Tibial nerve (tissue), 4 donors: ENCODE measurements at regions not wholly inside any gene's neighbourhood (a gene's known extent, or its start where the extent isn't known, plus 50 kb on each side); places are given as distances from the start of the nearest gene placed in this dataset.

Experiments
- DNase-seq, 2 donors: peaks; one replicate each; pipeline ENCODE4 v3.0.0-alpha.2; 2019; ENCODE audit warnings: low spot score in 2 of 2
- H3K27ac ChIP-seq, 4 donors: fragments of 200-600 bp; sonication (generic) in 3 of 4; one replicate each; pipeline ENCODE4 v1.5.1; 2017 to 2019; ENCODE audit warnings: mild to moderate bottlenecking in 1 of 4
- H3K27me3 ChIP-seq, 2 donors: fragments of 200-600 bp; sonication (generic) in 1 of 2; one replicate each; pipeline versions ENCODE4 v1.5.1 to v1.6.0; 2017 to 2019
- H3K36me3 ChIP-seq, 3 donors: fragments of 200-600 bp; sonication (generic); one replicate each; pipeline ENCODE4 v1.5.1; 2018 to 2019
- H3K4me1 ChIP-seq, 4 donors: fragments of 200-600 bp; sonication (generic) in 3 of 4; one replicate each; pipeline ENCODE4 v1.5.1; 2017 to 2019
- H3K4me3 ChIP-seq, 4 donors: fragments of 200-600 bp; sonication (generic) in 3 of 4; one replicate each; pipeline ENCODE4 v1.5.1; 2017 to 2019; ENCODE audit warnings: mild to moderate bottlenecking in 1 of 4, moderate library complexity in 1 of 4
- H3K9me3 ChIP-seq, 4 donors: fragments of 200-600 bp; sonication (generic) in 3 of 4; one replicate each; pipeline ENCODE4 v1.5.1; 2017 to 2019
- EP300 ChIP-seq, 2 donors: sonication (generic); formaldehyde crosslinking; IDR thresholded peaks; one replicate each; pipeline ENCODE4 v1.6.1; 2017; ENCODE audit warnings: antibody characterized with exemption in 2 of 2, mild to moderate bottlenecking in 1 of 2
- POLR2A ChIP-seq, 2 donors: fragments of 450-650 bp; IDR thresholded peaks; one replicate each; pipeline ENCODE4 v1.6.1; 2017; ENCODE audit warnings: antibody characterized with exemption in 2 of 2, mild to moderate bottlenecking in 2 of 2, moderate library complexity in 2 of 2
- WGBS, 2 donors: methylation state at CpG; one replicate each; pipeline ENCODE4 v1.1.5; 2018; 5-methylcytosine and 5-hydroxymethylcytosine counted together
- TF ChIP-seq, protein P1 (sequence below), 5 experiments: fragments of 200-600 bp in 3 of 5; fragments of 450-650 bp in 2 of 5; sonication (generic) in 3 of 5; IDR thresholded peaks; one replicate each; pipeline ENCODE4 v1.5.1; 2016 to 2019; ENCODE audit warnings: antibody characterized with exemption in 5 of 5, mild to moderate bottlenecking in 3 of 5, moderate library complexity in 2 of 5

GRCh38 chr22:34475886-34476285, 555.6 kb upstream of the LARGE1 start:
- TF ChIP-seq, protein P1, sequence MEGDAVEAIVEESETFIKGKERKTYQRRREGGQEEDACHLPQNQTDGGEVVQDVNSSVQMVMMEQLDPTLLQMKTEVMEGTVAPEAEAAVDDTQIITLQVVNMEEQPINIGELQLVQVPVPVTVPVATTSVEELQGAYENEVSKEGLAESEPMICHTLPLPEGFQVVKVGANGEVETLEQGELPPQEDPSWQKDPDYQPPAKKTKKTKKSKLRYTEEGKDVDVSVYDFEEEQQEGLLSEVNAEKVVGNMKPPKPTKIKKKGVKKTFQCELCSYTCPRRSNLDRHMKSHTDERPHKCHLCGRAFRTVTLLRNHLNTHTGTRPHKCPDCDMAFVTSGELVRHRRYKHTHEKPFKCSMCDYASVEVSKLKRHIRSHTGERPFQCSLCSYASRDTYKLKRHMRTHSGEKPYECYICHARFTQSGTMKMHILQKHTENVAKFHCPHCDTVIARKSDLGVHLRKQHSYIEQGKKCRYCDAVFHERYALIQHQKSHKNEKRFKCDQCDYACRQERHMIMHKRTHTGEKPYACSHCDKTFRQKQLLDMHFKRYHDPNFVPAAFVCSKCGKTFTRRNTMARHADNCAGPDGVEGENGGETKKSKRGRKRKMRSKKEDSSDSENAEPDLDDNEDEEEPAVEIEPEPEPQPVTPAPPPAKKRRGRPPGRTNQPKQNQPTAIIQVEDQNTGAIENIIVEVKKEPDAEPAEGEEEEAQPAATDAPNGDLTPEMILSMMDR (IDR thresholded peaks at IDR 0.05): no peak
- TF ChIP-seq EP300 (IDR thresholded peaks at IDR 0.05): no peak
- TF ChIP-seq POLR2A (IDR thresholded peaks at IDR 0.05): no peak
- H3K36me3 ChIP-seq: no peaks in the 10 kb centered on the region
- 74 to 85% methylated on average over 3 of the region's 3 CpGs for WGBS, 2 donors

DNA sequence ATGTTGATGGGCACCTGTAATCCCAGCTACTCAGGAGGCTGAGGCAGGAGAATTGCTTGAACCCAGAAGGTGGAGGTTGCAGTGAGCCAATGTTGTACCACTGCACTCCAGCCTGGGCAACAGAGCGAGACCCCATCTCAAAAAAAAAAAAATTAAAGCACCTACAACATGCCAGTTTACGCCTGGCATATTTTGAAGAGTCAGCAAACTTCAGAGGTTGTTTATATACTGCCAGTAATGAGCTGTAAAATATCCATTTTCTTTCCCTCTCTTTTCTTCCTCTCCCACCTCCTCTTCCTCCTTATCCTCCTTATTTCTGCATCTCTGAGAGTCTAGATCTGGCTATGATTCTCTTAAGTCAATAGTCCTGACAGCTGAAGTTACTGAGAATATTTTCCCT, 556.5 kb upstream of the LARGE1 start:
- 76 to 92% methylated on average over 2 of the region's 2 CpGs for whole genome bisulfite sequencing, 2 donors
- no peaks in the 10 kb centered on the region for H3K36me3 ChIP-seq
- no peak for TF ChIP-seq EP300 (IDR thresholded peaks at IDR 0.05)
- TF ChIP-seq, protein P1 (IDR thresholded peaks at IDR 0.05): no peak
- TF ChIP-seq POLR2A (IDR thresholded peaks at IDR 0.05): no peak

More at GRCh38 chr22:34475886-34476285, 555.6 kb upstream of the LARGE1 start:
- no peak overlapping the region for H3K27ac ChIP-seq
- no peak overlapping the region for H3K4me3 ChIP-seq
- H3K4me1 ChIP-seq: no peaks in the 10 kb centered on the region
- no peak for DNase-seq
- no peaks in the 10 kb centered on the region for H3K27me3 ChIP-seq
- peaks cover 0 to 6% (median 0%) of the 10 kb centered on the region in 4 donors for H3K9me3 ChIP-seq

GRCh38 chr22:34481090-34481489, 560.8 kb upstream of the LARGE1 start:
- H3K4me1 ChIP-seq: no peaks in the 10 kb centered on the region
- TF ChIP-seq, protein P1 (IDR thresholded peaks at IDR 0.05): no peak
- no peak for TF ChIP-seq EP300 (IDR thresholded peaks at IDR 0.05)
- no peak for TF ChIP-seq POLR2A (IDR thresholded peaks at IDR 0.05)
- H3K4me3 ChIP-seq: no peak overlapping the region
- WGBS, 2 donors: 78 to 92% methylated on average over 3 of the region's 3 CpGs
- no peak overlapping the region for H3K27ac ChIP-seq
- DNase-seq: no peak
- no peaks in the 10 kb centered on the region for H3K36me3 ChIP-seq
- H3K27me3 ChIP-seq: no peaks in the 10 kb centered on the region
- peaks cover 0 to 15% (median 0%) of the 10 kb centered on the region in 4 donors for H3K9me3 ChIP-seq

More for the DNA sequence above, 556.5 kb upstream of the LARGE1 start:
- Histone ChIP-seq H3K4me3 (no peak overlapping the region), H3K27me3 (no peaks in the 10 kb centered on the region), H3K27ac (no peak overlapping the region), H3K4me1 (no peaks in the 10 kb centered on the region), H3K9me3 (peaks cover 0 to 14% (median 0%) of the 10 kb centered on the region in 4 donors)
- DNase-seq: no peak

GRCh38 chr22:34486381-34486780, 566.1 kb upstream of the LARGE1 start:
- Histone ChIP-seq H3K27ac (no peak overlapping the region), H3K4me1 (no peaks in the 10 kb centered on the region), H3K36me3 (no peaks in the 10 kb centered on the region), H3K4me3 (no peak overlapping the region), H3K9me3 (peaks cover 0 to 5% (median 0%) of the 10 kb centered on the region in 4 donors), H3K27me3 (no peaks in the 10 kb centered on the region)
- DNase-seq: no peak
- 63 to 79% methylated on average over 1 of the region's 1 CpG for WGBS, 2 donors
- TF ChIP-seq EP300 (IDR thresholded peaks at IDR 0.05) (no peak), POLR2A (IDR thresholded peaks at IDR 0.05) (no peak)
- TF ChIP-seq, protein P1 (IDR thresholded peaks at IDR 0.05): no peak

DNA sequence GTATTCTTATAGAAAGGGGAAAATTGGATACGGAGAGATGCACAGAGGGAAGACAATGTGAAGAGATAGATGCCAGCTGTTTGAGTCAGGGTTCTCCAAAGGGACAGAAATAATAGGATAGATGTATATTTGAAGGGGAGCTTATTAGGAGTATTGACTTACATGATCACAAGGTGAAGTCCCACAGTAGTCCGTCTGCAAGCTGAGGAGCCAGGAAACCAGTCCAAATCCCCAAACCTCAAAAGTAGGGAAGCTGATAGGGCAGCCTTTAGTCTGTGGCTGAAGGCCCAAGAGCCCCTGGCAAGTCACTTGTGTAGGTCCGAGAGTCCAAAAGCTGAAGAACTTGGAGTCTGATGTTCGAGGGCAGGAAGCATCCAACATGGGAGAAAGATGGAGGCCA, 569.6 kb upstream of the LARGE1 start:
- Histone ChIP-seq H3K4me3 (no peak overlapping the region), H3K27ac (no peak overlapping the region), H3K36me3 (no peaks in the 10 kb centered on the region), H3K4me1 (no peaks in the 10 kb centered on the region), H3K9me3 (peaks cover 0 to 11% (median 0%) of the 10 kb centered on the region in 4 donors), H3K27me3 (no peaks in the 10 kb centered on the region)
- DNase-seq: no peak
- TF ChIP-seq, protein P1 (IDR thresholded peaks at IDR 0.05): no peak
- no peak for TF ChIP-seq POLR2A (IDR thresholded peaks at IDR 0.05)
- TF ChIP-seq EP300 (IDR thresholded peaks at IDR 0.05): no peak
- WGBS, 2 donors: 74 to 77% methylated on average over 4 of the region's 4 CpGs
